ENCODE measurements at regions not wholly inside any gene's neighbourhood (a gene's known extent, or its start where the extent isn't known, plus 50 kb on each side); places are given as distances from the start of the nearest gene placed in this dataset.
"Not testable (repeated sequence)": the region's sequence is repeated elsewhere in the genome, so short reads cannot be mapped to it uniquely, and the experiment has no call there.

GRCh38 chr7:49695971-49696370 is 77.5 kb upstream of the VWC2 start:
- no peak for DNase-seq

- no peak for DNase-seq
Measured at GRCh38 chr7:49700841-49701240, 72.6 kb upstream of the VWC2 start.

- DNase-seq = no peak
Measured at GRCh38 chr7:49702099-49702498, 71.3 kb upstream of the VWC2 start.

- no peak for DNase-seq
Measured at GRCh38 chr7:49703337-49703736, 70.1 kb upstream of the VWC2 start.

GRCh38 chr7:49703881-49704280 is 69.6 kb upstream of the VWC2 start:
- no peak for DNase-seq

- no peak for DNase-seq
Measured at GRCh38 chr7:49706106-49706505, 67.3 kb upstream of the VWC2 start.

GRCh38 chr7:49707891-49708290 is 65.5 kb upstream of the VWC2 start:
- DNase-seq = no peak

- DNase-seq = no peak
Measured at GRCh38 chr7:49708590-49708989, 64.8 kb upstream of the VWC2 start.

- not testable (repeated sequence) for DNase-seq
Measured at GRCh38 chr7:49711072-49711723, 62.2 kb upstream of the VWC2 start.

- DNase-seq = no peak
Measured at GRCh38 chr7:49714182-49714581, 59.3 kb upstream of the VWC2 start.

GRCh38 chr7:49715486-49715885 is 58.0 kb upstream of the VWC2 start:
- no peak for DNase-seq

GRCh38 chr7:49717547-49717946 is 55.9 kb upstream of the VWC2 start:
- no peak for DNase-seq

GRCh38 chr7:49718760-49719159 is 54.7 kb upstream of the VWC2 start:
- DNase-seq = no peak

GRCh38 chr7:49721441-49721840 is 52.0 kb upstream of the VWC2 start:
- DNase-seq = no peak

Data from eye (tissue), 1 donor.